KMS-11 (cell line): ENCODE measurements at regions not wholly inside any gene's neighbourhood (a gene's known extent, or its start where the extent isn't known, plus 50 kb on each side); places are given as distances from the start of the nearest gene placed in this dataset.

ENCODE experiments used
- H2AFZ ChIP-seq: fragments of 200-600 bp; sonication (generic); 2 replicates; pipeline ENCODE4 v1.6.1; 2016; ENCODE audit warnings: antibody characterized with exemption, mixed run types, low read depth
- H3K27ac ChIP-seq: fragments of 200-600 bp; sonication (generic); 2 replicates; pipeline ENCODE4 v1.6.1; 2016; ENCODE audit warnings: mild to moderate bottlenecking, mixed run types
- H3K27me3 ChIP-seq: fragments of 200-600 bp; sonication (generic); 2 replicates; pipeline ENCODE4 v1.6.1; 2017; ENCODE audit warnings: mild to moderate bottlenecking, low read depth, mixed run types, moderate library complexity; ENCODE audit not compliant: insufficient read depth
- H3K36me3 ChIP-seq: fragments of 200-600 bp; sonication (generic); 2 replicates; pipeline ENCODE4 v1.6.1; 2017; ENCODE audit warnings: mild to moderate bottlenecking, mixed run types; ENCODE audit not compliant: insufficient read depth
- H3K4me1 ChIP-seq: fragments of 200-600 bp; sonication (generic); 2 replicates; pipeline ENCODE4 v1.6.1; 2016; ENCODE audit warnings: mild to moderate bottlenecking, low read depth, mixed run types; ENCODE audit not compliant: poor library complexity, severe bottlenecking
- H3K4me2 ChIP-seq: fragments of 200-600 bp; sonication (generic); 2 replicates; pipeline ENCODE4 v1.7.0; 2016; ENCODE audit warnings: mild to moderate bottlenecking, mixed run types
- H3K4me3 ChIP-seq: fragments of 200-600 bp; sonication (generic); IDR thresholded peaks from 2 replicates; pipeline ENCODE4 v1.6.1; 2017; ENCODE audit warnings: low read depth, low read length, mixed read lengths; ENCODE audit not compliant: insufficient read depth
- H3K79me2 ChIP-seq: fragments of 200-600 bp; sonication (generic); 2 replicates; pipeline ENCODE4 v1.6.1; 2016; ENCODE audit warnings: low read depth, mixed run types; ENCODE audit not compliant: insufficient read depth
- H3K9ac ChIP-seq: fragments of 200-600 bp; sonication (generic); 2 replicates; pipeline ENCODE4 v1.6.1; 2016; ENCODE audit warnings: mild to moderate bottlenecking, mixed run types
- H4K20me1 ChIP-seq: fragments of 200-600 bp; sonication (generic); 2 replicates; pipeline ENCODE4 v1.6.1; 2016; ENCODE audit warnings: mild to moderate bottlenecking, mixed run types; ENCODE audit not compliant: insufficient read depth
- CTCF ChIP-seq: fragments of 200-600 bp; sonication (generic); conservative IDR thresholded peaks from 2 replicates; pipeline ENCODE4 v1.6.1; 2017; ENCODE audit warnings: low read depth, mild to moderate bottlenecking, antibody characterized with exemption, low read length, moderate library complexity, mixed read lengths

DNA sequence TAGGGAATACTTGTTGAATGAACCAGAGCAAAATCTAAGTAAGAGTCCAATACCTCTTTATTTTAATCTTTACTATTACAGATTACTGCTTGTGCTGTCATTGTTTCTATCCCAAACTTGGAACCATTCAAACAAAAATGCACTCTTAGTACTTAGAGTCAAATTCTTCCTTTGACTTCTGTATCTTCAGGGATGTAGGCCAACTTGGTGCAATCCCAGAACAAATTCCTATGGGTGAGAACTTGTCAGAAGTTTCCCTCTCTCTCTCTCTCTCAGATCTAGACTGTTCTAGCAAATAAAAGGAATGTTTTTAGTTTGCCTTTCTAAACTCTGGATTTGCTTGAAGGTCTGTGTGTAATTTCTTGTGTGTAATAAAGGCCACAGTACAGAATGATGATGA lies 329.0 kb upstream of the TMTC4 start:
- TF ChIP-seq CTCF = no peak

DNA sequence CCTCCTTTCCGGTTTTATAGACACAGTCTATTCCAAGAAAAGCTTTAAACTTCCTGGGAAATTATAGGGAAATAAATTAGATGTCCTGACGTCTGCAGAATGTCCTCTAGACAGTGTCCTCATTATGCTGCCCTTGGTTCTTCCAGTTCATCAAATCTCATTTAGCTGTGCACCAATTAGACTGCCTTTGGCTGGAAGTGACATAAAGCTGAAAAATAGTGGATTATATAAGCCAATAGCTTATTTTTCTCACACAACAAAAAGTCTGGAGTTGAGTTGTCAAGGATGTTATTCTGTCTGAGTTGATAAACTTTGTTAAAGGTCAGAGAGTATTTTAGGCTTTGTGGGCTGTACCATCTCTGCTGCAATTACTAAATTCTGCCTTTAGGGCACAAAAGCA lies 314.8 kb upstream of the TMTC4 start:
- Histone ChIP-seq H3K27ac (no peak overlapping the region), H3K27me3 (no peaks in the 10 kb centered on the region), H3K9ac (no peak overlapping the region), H2AFZ (no peak overlapping the region), H4K20me1 (no peaks in the 10 kb centered on the region), H3K79me2 (no peaks in the 10 kb centered on the region), H3K36me3 (no peaks in the 10 kb centered on the region), H3K4me3 (no peak overlapping the region), H3K4me1 (no peaks in the 10 kb centered on the region), H3K4me2 (no peak overlapping the region)
- no peak for TF ChIP-seq CTCF

More for the DNA sequence above, 329.0 kb upstream of the TMTC4 start:
- Histone ChIP-seq H3K27ac (no peak overlapping the region), H3K9ac (no peak overlapping the region), H3K4me1 (no peaks in the 10 kb centered on the region), H3K36me3 (no peaks in the 10 kb centered on the region), H2AFZ (no peak overlapping the region), H3K4me3 (no peak overlapping the region), H4K20me1 (no peaks in the 10 kb centered on the region), H3K79me2 (no peaks in the 10 kb centered on the region), H3K27me3 (no peaks in the 10 kb centered on the region), H3K4me2 (no peak overlapping the region)

DNA sequence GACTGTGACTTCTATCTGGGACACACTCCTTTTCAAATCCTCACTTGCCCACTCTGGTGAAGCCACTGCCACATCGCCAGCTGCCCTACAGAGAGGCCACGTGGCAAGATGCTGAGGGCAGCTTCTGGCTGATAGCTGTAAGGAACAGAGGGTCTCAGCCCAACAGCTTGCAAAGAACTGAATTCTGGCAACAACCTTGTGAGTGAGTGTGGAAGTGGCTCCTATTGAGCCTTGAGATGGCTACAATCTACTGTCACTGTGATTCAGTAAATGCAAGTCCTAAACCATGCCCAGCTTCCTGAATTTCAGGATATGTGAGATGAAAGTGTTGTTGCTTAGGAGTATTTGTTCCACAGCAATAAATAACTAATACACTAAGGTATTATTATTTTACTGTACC lies 314.3 kb upstream of the TMTC4 start:
- no peak for TF ChIP-seq CTCF
- H3K27me3 ChIP-seq = no peaks in the 10 kb centered on the region
- no peak overlapping the region for H3K27ac ChIP-seq

DNA sequence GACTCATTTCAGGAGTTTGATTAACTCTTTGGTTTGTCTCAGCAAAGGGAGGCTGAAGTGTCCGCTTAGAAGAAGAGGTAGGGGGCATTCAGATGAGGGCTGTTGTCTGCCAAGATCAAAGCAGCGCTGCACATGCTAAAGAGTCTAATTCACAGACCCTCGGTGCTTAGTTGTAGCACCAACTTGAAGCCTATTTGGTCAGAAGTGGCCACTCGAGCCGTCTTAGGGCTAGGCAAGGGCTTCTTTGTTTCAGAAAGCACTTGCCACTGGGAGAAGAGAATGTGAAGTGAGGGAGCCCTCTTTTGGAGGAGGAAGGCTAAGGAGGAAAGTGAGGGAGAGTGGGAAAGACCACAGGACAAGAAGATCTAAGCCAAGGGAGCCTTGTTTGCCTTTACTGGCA lies 313.4 kb upstream of the TMTC4 start:
- Histone ChIP-seq H2AFZ (no peak overlapping the region), H4K20me1 (no peaks in the 10 kb centered on the region), H3K79me2 (no peaks in the 10 kb centered on the region), H3K4me3 (no peak overlapping the region), H3K9ac (no peak overlapping the region), H3K27ac (no peak overlapping the region), H3K27me3 (no peaks in the 10 kb centered on the region), H3K4me2 (no peak overlapping the region), H3K36me3 (no peaks in the 10 kb centered on the region), H3K4me1 (no peaks in the 10 kb centered on the region)
- TF ChIP-seq CTCF = no peak

More for the DNA sequence above, 314.3 kb upstream of the TMTC4 start:
- no peaks in the 10 kb centered on the region for H4K20me1 ChIP-seq
- no peak overlapping the region for H2AFZ ChIP-seq
- H3K4me1 ChIP-seq = no peaks in the 10 kb centered on the region
- no peaks in the 10 kb centered on the region for H3K36me3 ChIP-seq
- no peaks in the 10 kb centered on the region for H3K79me2 ChIP-seq
- H3K9ac ChIP-seq = no peak overlapping the region
- H3K4me2 ChIP-seq = no peak overlapping the region
- H3K4me3 ChIP-seq = no peak overlapping the region
